DND-41 (cell line): ENCODE measurements at regions not wholly inside any gene's neighbourhood (a gene's known extent, or its start where the extent isn't known, plus 50 kb on each side); places are given as distances from the start of the nearest gene placed in this dataset.

ENCODE experiments used
- ATAC-seq: fragments of 200-7000 bp; cut with Tn5 transposase; 3 replicates; pipeline ENCODE4 v1.9.1; 2021; ENCODE audit warnings: low read depth; ENCODE audit not compliant: insufficient read depth
- DNase-seq: peaks from one replicate; pipeline ENCODE4 v3.0.0-alpha.2; 2020
- H2AFZ ChIP-seq: 2 replicates; pipeline ENCODE4 v1.6.0; 2012; ENCODE audit warnings: low read depth, low read length
- H3K27ac ChIP-seq: 2 replicates; pipeline ENCODE4 v1.5.1; 2012; ENCODE audit warnings: low read length, inconsistent platforms
- H3K27me3 ChIP-seq: fragments of 200-600 bp; sonication (generic); 2 replicates; pipeline ENCODE4 v1.6.0; 2012; ENCODE audit warnings: low read length, mild to moderate bottlenecking, inconsistent platforms; ENCODE audit not compliant: insufficient read depth, poor library complexity
- H3K36me3 ChIP-seq: 2 replicates; pipeline ENCODE4 v1.5.1; 2012; ENCODE audit warnings: low read length, inconsistent platforms; ENCODE audit not compliant: insufficient read depth
- H3K4me1 ChIP-seq: 2 replicates; pipeline ENCODE4 v1.5.1; 2012; ENCODE audit warnings: mild to moderate bottlenecking, low read length; ENCODE audit not compliant: insufficient read depth
- H3K4me2 ChIP-seq: 2 replicates; pipeline ENCODE4 v1.6.0; 2012; ENCODE audit warnings: mild to moderate bottlenecking, moderate library complexity, low read length, inconsistent platforms; ENCODE audit not compliant: insufficient read depth
- H3K4me3 ChIP-seq, 2 experiments: fragments of 200-600 bp in 1 of 2; shearing (Covaris generic) in 1 of 2; 2 replicates each; pipeline ENCODE4 v1.5.1; 2012 to 2016; ENCODE audit warnings: inconsistent platforms in 2 of 2, low read length in 2 of 2, mild to moderate bottlenecking in 2 of 2, low read depth in 1 of 2, moderate library complexity in 1 of 2
- H3K79me2 ChIP-seq: 2 replicates; pipeline ENCODE4 v1.6.0; 2012; ENCODE audit warnings: low read length, inconsistent platforms; ENCODE audit not compliant: insufficient read depth
- H3K9ac ChIP-seq: 2 replicates; pipeline ENCODE4 v1.6.0; 2012; ENCODE audit warnings: low read depth, mild to moderate bottlenecking, inconsistent platforms, low read length, moderate library complexity
- H3K9me3 ChIP-seq: 2 replicates; pipeline ENCODE4 v1.5.1; 2012; ENCODE audit warnings: low read length, moderate library complexity, mild to moderate bottlenecking, inconsistent platforms; ENCODE audit not compliant: insufficient read depth, severe bottlenecking
- H4K20me1 ChIP-seq: 2 replicates; pipeline ENCODE4 v1.6.0; 2012; ENCODE audit warnings: low read length; ENCODE audit not compliant: insufficient read depth
- CTCF ChIP-seq: IDR thresholded peaks from 2 replicates; pipeline ENCODE4 v1.5.1; 2012; ENCODE audit warnings: borderline replicate concordance, low read length, moderate library complexity, mild to moderate bottlenecking; ENCODE audit not compliant: poor library complexity, severe bottlenecking; ENCODE audit errors: extremely low read depth
- EZH2 ChIP-seq: IDR thresholded peaks from 3 replicates; pipeline ENCODE4 v1.6.1; 2012; ENCODE audit warnings: borderline replicate concordance, low read depth, mild to moderate bottlenecking, moderate library complexity, low read length, inconsistent platforms; ENCODE audit not compliant: severe bottlenecking

- Histone ChIP-seq H3K4me2 (no peak overlapping the region), H3K9ac (no peak overlapping the region), H3K27me3 (no peaks in the 10 kb centered on the region), H3K27ac (no peak overlapping the region), H4K20me1 (no peaks in the 10 kb centered on the region), H3K9me3 (no peaks in the 10 kb centered on the region), H2AFZ (no peak overlapping the region), H3K36me3 (no peaks in the 10 kb centered on the region), H3K4me3 (no peak overlapping the region), H3K79me2 (no peaks in the 10 kb centered on the region), H3K4me1 (no peaks in the 10 kb centered on the region)
- ATAC-seq (no peak), DNase-seq (no peak)
- no peak for TF ChIP-seq CTCF
- TF ChIP-seq EZH2 = no peak
Observed at GRCh38 chr7:136166521-136166920, 189.4 kb upstream of the MTPN start.

- H3K4me2 ChIP-seq = no peak overlapping the region
- no peak overlapping the region for H3K4me3 ChIP-seq
- no peak overlapping the region for H2AFZ ChIP-seq
- H3K4me1 ChIP-seq = no peaks in the 10 kb centered on the region
- no peaks in the 10 kb centered on the region for H3K27me3 ChIP-seq
- no peak for TF ChIP-seq EZH2
- TF ChIP-seq CTCF = no peak
- no peak for DNase-seq
- ATAC-seq = no peak
- no peaks in the 10 kb centered on the region for H4K20me1 ChIP-seq
- H3K27ac ChIP-seq = no peak overlapping the region
- no peaks in the 10 kb centered on the region for H3K36me3 ChIP-seq
- no peaks in the 10 kb centered on the region for H3K9me3 ChIP-seq
- no peak overlapping the region for H3K9ac ChIP-seq
- no peaks in the 10 kb centered on the region for H3K79me2 ChIP-seq
Observed at GRCh38 chr7:136163340-136163801, 186.2 kb upstream of the MTPN start.

GRCh38 chr7:136150311-136150710 lies 173.2 kb upstream of the MTPN start:
- H3K9ac ChIP-seq = no peak overlapping the region
- ATAC-seq = no peak

More at GRCh38 chr7:136150311-136150710, 173.2 kb upstream of the MTPN start:
- Histone ChIP-seq H3K36me3 (no peaks in the 10 kb centered on the region), H4K20me1 (no peaks in the 10 kb centered on the region), H2AFZ (no peak overlapping the region), H3K27ac (no peak overlapping the region), H3K9me3 (no peaks in the 10 kb centered on the region), H3K4me2 (no peak overlapping the region), H3K27me3 (no peaks in the 10 kb centered on the region), H3K79me2 (no peaks in the 10 kb centered on the region), H3K4me3 (no peak overlapping the region), H3K4me1 (no peaks in the 10 kb centered on the region)
- TF ChIP-seq CTCF (no peak), EZH2 (no peak)
- no peak for DNase-seq
